ENCODE measurements at regions not wholly inside any gene's neighbourhood (a gene's known extent, or its start where the extent isn't known, plus 50 kb on each side); places are given as distances from the start of the nearest gene placed in this dataset.
"Not testable (repeated sequence)": the region's sequence is repeated elsewhere in the genome, so short reads cannot be mapped to it uniquely, and the experiment has no call there.

DNA sequence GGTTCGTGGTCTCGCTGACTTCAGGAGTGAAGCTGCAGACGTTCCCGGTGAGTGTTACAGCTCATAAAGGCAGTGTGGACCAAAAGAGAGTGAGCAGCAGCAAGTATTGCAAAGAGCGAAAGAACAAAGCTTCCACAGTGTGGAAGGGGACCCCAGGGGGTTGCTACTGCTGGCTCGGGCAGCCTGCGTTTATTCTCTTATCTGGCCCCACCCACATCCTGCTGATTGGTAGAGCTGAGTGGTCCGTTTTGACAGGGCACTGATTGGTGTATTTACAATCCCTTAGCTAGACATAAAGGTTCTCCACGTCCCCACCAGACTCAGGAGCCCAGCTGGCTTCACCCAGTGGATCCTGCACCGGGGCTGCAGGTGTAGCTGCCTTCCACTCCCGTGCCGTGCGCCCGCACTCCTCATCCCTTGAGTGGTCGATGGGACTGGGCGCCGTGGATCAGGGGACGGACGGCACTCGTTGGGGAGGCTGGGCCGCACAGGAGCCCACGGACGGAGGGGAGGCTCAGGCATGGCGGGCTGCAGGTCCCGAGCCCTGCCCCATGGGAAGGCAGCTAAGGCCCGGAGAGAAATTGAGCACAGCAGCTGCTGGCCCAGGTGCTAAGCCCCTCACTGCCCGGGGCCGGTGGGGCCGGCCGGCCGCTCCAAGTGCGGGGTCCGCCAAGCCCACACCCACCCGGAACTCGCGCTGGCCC, 2661.6 kb upstream of the PCDH20 start:
- H3K27ac ChIP-seq (ENCODE audit: low read depth, low read length); H3K4me1 ChIP-seq (ENCODE audit: control insufficient read depth, insufficient read depth, low read length); H3K9me3 ChIP-seq (ENCODE audit: control insufficient read depth, insufficient read depth, low read depth, low read length); H3K36me3 ChIP-seq (ENCODE audit: control insufficient read depth, insufficient read depth, low read length); H3K4me3 ChIP-seq (ENCODE audit: low read depth, low read length); H3K9ac ChIP-seq (ENCODE audit: low read length); H3K27me3 ChIP-seq (ENCODE audit: control insufficient read depth, insufficient read depth, low read length): not testable (repeated sequence)

DNA sequence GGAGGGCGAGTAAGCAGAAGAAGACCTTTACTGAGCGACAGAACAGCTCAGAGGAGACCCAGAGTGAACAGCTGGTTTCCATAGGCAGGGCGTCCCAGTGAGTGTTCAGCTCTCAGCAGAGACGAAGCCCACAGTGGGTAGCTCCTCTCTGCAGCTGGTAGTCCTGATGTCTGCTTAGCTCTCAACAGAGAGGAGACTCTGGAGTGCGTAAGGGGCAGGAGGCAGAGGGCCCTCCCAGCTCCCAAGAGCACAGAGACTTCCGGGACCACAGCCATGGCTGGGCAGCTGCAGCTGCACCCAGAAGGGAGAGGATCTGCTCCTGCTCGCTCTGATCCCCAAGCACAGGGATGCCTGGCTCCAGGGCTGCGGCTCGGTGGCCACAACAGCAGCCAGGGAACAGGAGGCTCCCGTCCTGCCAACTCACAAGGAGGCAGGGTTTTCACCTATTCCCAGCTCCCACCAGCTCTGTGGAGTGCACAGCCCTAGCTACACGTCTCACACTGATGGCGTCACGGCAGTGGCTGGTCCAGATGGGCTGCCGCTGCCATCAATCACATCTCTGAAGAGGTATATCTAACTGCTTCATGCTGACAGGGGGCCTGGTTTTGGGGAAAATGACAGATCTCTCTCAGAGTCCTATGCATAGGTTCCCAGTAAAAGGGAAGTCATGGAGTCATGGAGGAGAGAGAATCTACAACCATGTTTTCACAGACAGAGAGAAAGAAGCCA, 2660.1 kb upstream of the PCDH20 start:
- no peaks in the 10 kb centered on the region for H3K4me1 ChIP-seq (ENCODE audit: control insufficient read depth, insufficient read depth, low read length)
- H3K27ac ChIP-seq (ENCODE audit: low read depth, low read length), result no peak overlapping the region
- no peaks in the 10 kb centered on the region for H3K36me3 ChIP-seq (ENCODE audit: control insufficient read depth, insufficient read depth, low read length)
- no peak overlapping the region for H3K4me3 ChIP-seq (ENCODE audit: low read depth, low read length)
- H3K9ac ChIP-seq (ENCODE audit: low read length), result no peak overlapping the region
- H3K27me3 ChIP-seq (ENCODE audit: control insufficient read depth, insufficient read depth, low read length), result no peaks in the 10 kb centered on the region
- H3K9me3 ChIP-seq (ENCODE audit: control insufficient read depth, insufficient read depth, low read depth, low read length), result peaks cover 2% of the 10 kb centered on the region; the same call in 1 of the 2 replicates

DNA sequence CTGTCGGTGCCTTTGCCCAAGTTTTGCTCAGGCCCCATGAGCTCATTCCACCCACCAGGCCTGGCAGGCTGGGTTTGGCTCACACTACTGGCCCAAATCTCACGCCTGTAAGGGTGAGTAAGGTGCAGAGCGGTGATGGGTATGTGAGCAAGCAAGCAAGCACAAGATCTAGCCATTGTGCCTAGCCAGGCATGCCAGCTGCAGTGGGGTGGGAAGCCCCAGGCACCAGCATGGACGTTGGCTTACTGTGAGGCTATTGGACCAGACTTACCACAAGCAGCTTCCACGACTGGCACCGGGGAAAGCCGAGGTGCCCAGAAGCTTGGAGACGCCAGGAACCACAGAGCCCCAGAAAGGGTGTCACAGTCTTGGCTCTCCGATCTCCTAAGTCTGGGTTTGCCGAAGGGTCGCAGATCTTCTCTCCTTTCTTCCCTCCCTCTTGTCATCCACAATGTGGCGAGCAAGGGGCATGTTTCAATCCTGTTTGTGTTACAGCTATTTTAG, 2659.4 kb upstream of the PCDH20 start:
- no peaks in the 10 kb centered on the region for H3K36me3 ChIP-seq (ENCODE audit: control insufficient read depth, insufficient read depth, low read length)

DNA sequence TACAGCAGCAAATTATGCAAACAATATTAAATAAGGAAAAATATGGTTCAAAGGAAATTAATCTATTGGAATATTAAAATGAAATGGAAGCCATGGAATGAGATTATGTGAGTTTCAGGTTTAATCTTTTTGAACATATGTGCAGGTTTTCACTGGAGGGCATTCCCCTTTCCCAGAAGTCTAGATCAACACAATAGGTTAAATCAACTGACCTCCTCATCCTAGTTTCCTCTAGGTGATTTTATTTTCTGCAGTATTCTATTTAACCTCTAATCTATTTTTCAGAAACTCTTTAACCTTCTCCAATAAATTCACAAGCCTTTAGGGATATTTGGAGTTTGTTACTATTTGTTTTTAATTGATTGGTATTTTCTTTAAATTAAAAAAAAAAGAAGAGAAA, 2657.6 kb upstream of the PCDH20 start:
- H3K27ac ChIP-seq (ENCODE audit: low read depth, low read length), result no peak overlapping the region
- H3K27me3 ChIP-seq (ENCODE audit: control insufficient read depth, insufficient read depth, low read length), result no peaks in the 10 kb centered on the region

More for the DNA sequence above, 2659.4 kb upstream of the PCDH20 start:
- H3K4me1 ChIP-seq (ENCODE audit: control insufficient read depth, insufficient read depth, low read length), result no peaks in the 10 kb centered on the region
- no peaks in the 10 kb centered on the region for H3K27me3 ChIP-seq (ENCODE audit: control insufficient read depth, insufficient read depth, low read length)
- H3K27ac ChIP-seq (ENCODE audit: low read depth, low read length), result no peak overlapping the region
- H3K9ac ChIP-seq (ENCODE audit: low read length), result no peak overlapping the region
- no peak overlapping the region for H3K4me3 ChIP-seq (ENCODE audit: low read depth, low read length)
- peaks cover 2% of the 10 kb centered on the region; the same call in 1 of the 2 replicates for H3K9me3 ChIP-seq (ENCODE audit: control insufficient read depth, insufficient read depth, low read depth, low read length)

DNA sequence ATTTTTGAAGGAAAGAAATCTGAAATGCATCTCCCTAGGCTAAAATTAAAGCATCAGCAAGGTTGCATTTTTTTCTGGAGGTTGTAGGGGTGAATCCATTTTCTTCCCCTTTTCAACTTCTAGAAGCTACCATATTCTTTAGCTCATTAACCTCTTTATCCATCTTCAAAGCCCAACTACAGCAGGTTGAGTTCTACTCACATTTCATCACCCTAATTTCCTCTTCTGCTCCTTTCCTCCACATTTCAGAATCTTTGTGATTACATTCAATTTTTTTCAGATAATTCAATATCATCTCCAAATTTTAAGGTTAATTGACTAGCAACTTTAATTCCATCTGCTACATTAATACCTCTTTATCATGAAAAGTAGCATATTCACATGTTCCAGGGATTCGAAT, 2655.7 kb upstream of the PCDH20 start:
- Histone ChIP-seq H3K4me3 (ENCODE audit: low read depth, low read length) (no peak overlapping the region), H3K27me3 (ENCODE audit: control insufficient read depth, insufficient read depth, low read length) (no peaks in the 10 kb centered on the region), H3K36me3 (ENCODE audit: control insufficient read depth, insufficient read depth, low read length) (no peaks in the 10 kb centered on the region), H3K9me3 (ENCODE audit: control insufficient read depth, insufficient read depth, low read depth, low read length) (no peaks in the 10 kb centered on the region; the same call in 1 of the 2 replicates), H3K9ac (ENCODE audit: low read length) (no peak overlapping the region), H3K27ac (ENCODE audit: low read depth, low read length) (no peak overlapping the region), H3K4me1 (ENCODE audit: control insufficient read depth, insufficient read depth, low read length) (no peaks in the 10 kb centered on the region)

More for the DNA sequence above, 2657.6 kb upstream of the PCDH20 start:
- H3K4me1 ChIP-seq (ENCODE audit: control insufficient read depth, insufficient read depth, low read length), result no peaks in the 10 kb centered on the region
- H3K4me3 ChIP-seq (ENCODE audit: low read depth, low read length), result no peak overlapping the region
- H3K36me3 ChIP-seq (ENCODE audit: control insufficient read depth, insufficient read depth, low read length), result no peaks in the 10 kb centered on the region
- H3K9ac ChIP-seq (ENCODE audit: low read length), result no peak overlapping the region
- peaks cover 2% of the 10 kb centered on the region; the same call in 1 of the 2 replicates for H3K9me3 ChIP-seq (ENCODE audit: control insufficient read depth, insufficient read depth, low read depth, low read length)

DNA sequence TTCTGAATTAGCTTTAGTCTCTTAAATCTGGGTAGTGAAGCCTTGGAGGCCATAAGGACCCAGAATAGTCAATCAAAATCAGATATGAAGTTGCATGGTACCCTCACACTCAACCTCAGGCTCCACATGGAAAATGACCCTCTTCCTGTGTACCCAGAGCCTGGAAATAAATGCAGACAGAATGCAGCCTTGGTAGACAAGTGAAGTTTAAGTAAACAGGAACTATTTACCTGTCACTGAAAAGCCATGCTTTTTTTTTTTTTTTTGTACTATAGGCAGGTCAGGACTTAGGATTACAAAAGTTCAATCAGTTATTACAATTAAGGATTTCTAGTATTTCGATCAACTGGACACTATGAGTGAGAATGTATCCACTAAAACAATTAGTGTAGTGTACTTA, 2654.2 kb upstream of the PCDH20 start:
- Histone ChIP-seq H3K4me3 (ENCODE audit: low read depth, low read length) (no peak overlapping the region), H3K36me3 (ENCODE audit: control insufficient read depth, insufficient read depth, low read length) (no peaks in the 10 kb centered on the region), H3K27me3 (ENCODE audit: control insufficient read depth, insufficient read depth, low read length) (no peaks in the 10 kb centered on the region), H3K9me3 (ENCODE audit: control insufficient read depth, insufficient read depth, low read depth, low read length) (no peaks in the 10 kb centered on the region), H3K9ac (ENCODE audit: low read length) (no peak overlapping the region), H3K4me1 (ENCODE audit: control insufficient read depth, insufficient read depth, low read length) (no peaks in the 10 kb centered on the region), H3K27ac (ENCODE audit: low read depth, low read length) (no peak overlapping the region)

DNA sequence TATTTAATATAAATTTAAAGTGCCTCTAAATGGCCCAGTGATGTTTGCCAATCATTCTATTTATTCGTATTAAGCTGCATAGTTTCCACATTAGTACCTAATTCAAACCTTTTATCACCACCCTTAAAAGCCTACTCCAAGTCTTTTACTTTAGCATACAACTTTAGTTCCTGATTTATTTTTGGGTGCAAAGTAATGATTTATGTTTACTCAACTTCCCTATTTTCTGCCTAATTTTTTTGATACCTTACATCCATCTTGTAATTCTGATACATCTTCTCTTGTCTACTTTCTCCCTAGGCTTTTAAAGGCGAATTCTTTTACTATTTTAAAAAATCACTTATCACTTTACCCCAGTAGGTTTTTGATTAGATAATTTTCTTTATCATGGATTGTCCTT, 2651.1 kb upstream of the PCDH20 start:
- H3K9ac ChIP-seq (ENCODE audit: low read length), result no peak overlapping the region
- no peak overlapping the region for H3K4me3 ChIP-seq (ENCODE audit: low read depth, low read length)
- no peaks in the 10 kb centered on the region for H3K4me1 ChIP-seq (ENCODE audit: control insufficient read depth, insufficient read depth, low read length)
- H3K9me3 ChIP-seq (ENCODE audit: control insufficient read depth, insufficient read depth, low read depth, low read length), result no peaks in the 10 kb centered on the region
- H3K27me3 ChIP-seq (ENCODE audit: control insufficient read depth, insufficient read depth, low read length), result no peaks in the 10 kb centered on the region
- H3K36me3 ChIP-seq (ENCODE audit: control insufficient read depth, insufficient read depth, low read length), result no peaks in the 10 kb centered on the region
- no peak overlapping the region for H3K27ac ChIP-seq (ENCODE audit: low read depth, low read length)

DNA sequence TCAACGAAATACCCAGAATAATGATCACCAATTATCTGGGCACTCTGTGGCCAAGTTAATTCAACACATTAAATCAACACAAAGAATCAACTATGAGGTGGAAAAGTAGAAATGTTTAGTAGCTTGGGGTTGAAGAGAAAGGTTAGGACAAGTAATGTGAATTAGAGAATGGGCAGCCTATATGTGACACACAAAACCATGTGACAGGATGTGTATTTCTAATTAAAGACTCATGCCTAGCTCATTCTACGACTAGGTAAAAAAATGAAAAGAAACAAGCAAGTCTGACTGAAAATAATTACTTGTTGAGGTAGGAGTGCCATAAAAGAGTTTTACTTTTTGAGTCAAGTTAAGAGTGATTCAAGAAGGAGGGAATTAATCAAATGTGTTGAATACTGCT, 2646.0 kb upstream of the PCDH20 start:
- H3K4me3 ChIP-seq (ENCODE audit: low read depth, low read length), result no peak overlapping the region
- no peak overlapping the region for H3K27ac ChIP-seq (ENCODE audit: low read depth, low read length)
- no peaks in the 10 kb centered on the region for H3K4me1 ChIP-seq (ENCODE audit: control insufficient read depth, insufficient read depth, low read length)
- H3K9me3 ChIP-seq (ENCODE audit: control insufficient read depth, insufficient read depth, low read depth, low read length), result no peaks in the 10 kb centered on the region
- no peaks in the 10 kb centered on the region for H3K27me3 ChIP-seq (ENCODE audit: control insufficient read depth, insufficient read depth, low read length)
- no peaks in the 10 kb centered on the region for H3K36me3 ChIP-seq (ENCODE audit: control insufficient read depth, insufficient read depth, low read length)
- H3K9ac ChIP-seq (ENCODE audit: low read length), result no peak overlapping the region

DNA sequence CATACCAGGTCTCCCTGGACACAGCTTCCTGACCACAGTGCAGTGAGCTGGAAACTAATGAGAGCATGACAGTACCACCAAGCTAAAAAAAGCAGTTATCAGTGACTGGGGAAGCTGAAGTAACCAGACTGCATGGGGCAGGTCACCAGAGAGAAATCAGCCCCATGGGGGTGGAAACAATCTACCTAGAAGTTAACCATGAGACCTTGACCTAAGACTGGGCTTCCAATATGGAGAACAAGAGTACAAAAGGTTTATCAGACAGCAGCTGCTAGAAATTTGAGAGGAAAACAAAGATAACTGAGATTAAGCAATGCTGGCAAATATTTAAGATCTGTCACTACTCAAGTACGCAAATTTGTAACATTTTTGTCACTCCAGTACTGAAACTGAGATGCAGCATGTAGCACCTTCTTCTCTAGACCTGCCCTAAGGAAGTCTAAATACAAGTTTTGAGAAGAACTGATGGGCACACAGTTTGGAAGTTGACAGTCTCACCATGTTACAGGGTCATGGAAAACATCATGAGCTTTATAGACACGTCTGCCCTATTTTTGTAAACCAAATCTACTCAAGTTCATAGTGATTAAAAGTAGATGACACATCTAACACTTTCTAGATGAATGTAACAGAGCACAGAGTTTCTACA, 2641.8 kb upstream of the PCDH20 start:
- H3K9ac ChIP-seq (ENCODE audit: low read length), result no peak overlapping the region
- no peak overlapping the region for H3K4me3 ChIP-seq (ENCODE audit: low read depth, low read length)
- H3K36me3 ChIP-seq (ENCODE audit: control insufficient read depth, insufficient read depth, low read length), result no peaks in the 10 kb centered on the region
- no peaks in the 10 kb centered on the region for H3K9me3 ChIP-seq (ENCODE audit: control insufficient read depth, insufficient read depth, low read depth, low read length)
- H3K27me3 ChIP-seq (ENCODE audit: control insufficient read depth, insufficient read depth, low read length), result no peaks in the 10 kb centered on the region
- no peak overlapping the region for H3K27ac ChIP-seq (ENCODE audit: low read depth, low read length)
- H3K4me1 ChIP-seq (ENCODE audit: control insufficient read depth, insufficient read depth, low read length), result no peaks in the 10 kb centered on the region

DNA sequence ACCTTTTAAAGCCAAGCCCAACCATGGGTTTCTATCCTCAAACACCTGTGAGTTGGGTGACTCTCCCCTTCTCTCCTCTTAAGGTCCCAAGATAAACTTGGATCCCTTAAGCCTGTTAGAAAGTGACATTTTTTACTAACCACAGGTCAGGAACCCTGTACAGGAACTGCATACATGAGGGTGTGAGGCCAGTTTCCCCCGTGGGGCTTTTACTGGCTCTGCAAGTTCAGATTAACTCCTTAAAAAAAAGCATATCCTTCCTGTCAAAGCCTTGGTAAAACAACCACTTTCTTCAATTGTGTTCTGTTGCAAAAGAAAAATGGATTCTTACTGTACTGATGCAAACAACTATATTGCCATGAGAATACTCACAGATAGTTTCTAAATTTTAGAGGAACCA, 2638.7 kb upstream of the PCDH20 start:
- Histone ChIP-seq H3K4me3 (ENCODE audit: low read depth, low read length) (no peak overlapping the region), H3K9ac (ENCODE audit: low read length) (no peak overlapping the region), H3K36me3 (ENCODE audit: control insufficient read depth, insufficient read depth, low read length) (no peaks in the 10 kb centered on the region), H3K27me3 (ENCODE audit: control insufficient read depth, insufficient read depth, low read length) (no peaks in the 10 kb centered on the region), H3K27ac (ENCODE audit: low read depth, low read length) (no peak overlapping the region), H3K9me3 (ENCODE audit: control insufficient read depth, insufficient read depth, low read depth, low read length) (0 out of 2 replicates have a peak, but pooled peaks cover 5% of the 10 kb centered on the region), H3K4me1 (ENCODE audit: control insufficient read depth, insufficient read depth, low read length) (no peaks in the 10 kb centered on the region)

DNA sequence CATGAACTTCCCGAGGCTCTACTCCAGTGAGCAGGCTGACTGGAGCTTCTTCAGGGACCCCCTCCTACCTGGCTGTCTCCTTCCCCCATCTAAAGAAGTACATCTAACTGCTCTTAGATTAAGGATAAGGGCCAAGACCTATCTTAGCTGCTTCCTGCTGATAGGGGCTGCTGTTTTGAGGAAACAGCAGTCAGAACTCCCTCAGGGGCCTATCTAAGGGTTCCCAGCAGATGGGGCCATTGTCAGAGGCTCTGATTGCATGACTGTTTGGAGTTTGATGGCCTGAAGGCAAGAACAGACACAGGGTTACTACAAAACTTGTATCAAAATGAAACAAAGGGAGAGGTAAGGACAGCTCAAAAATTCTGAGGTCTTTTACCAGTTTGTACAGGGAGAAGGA, 2636.9 kb upstream of the PCDH20 start:
- Histone ChIP-seq H3K27ac (ENCODE audit: low read depth, low read length) (no peak overlapping the region), H3K9ac (ENCODE audit: low read length) (no peak overlapping the region), H3K9me3 (ENCODE audit: control insufficient read depth, insufficient read depth, low read depth, low read length) (0 out of 2 replicates have a peak, but pooled peaks cover 5% of the 10 kb centered on the region), H3K36me3 (ENCODE audit: control insufficient read depth, insufficient read depth, low read length) (no peaks in the 10 kb centered on the region), H3K4me1 (ENCODE audit: control insufficient read depth, insufficient read depth, low read length) (no peaks in the 10 kb centered on the region), H3K4me3 (ENCODE audit: low read depth, low read length) (no peak overlapping the region), H3K27me3 (ENCODE audit: control insufficient read depth, insufficient read depth, low read length) (no peaks in the 10 kb centered on the region)
